ACC112 (cell line): ENCODE measurements at regions not wholly inside any gene's neighbourhood (a gene's known extent, or its start where the extent isn't known, plus 50 kb on each side); places are given as distances from the start of the nearest gene placed in this dataset.

ENCODE experiments used
- H2AFZ ChIP-seq: fragments of 200-600 bp; sonication (generic); one replicate; pipeline ENCODE4 v1.6.0; 2017; ENCODE audit warnings: antibody characterized with exemption, low read length; ENCODE audit not compliant: unreplicated experiment
- H3K27ac ChIP-seq: fragments of 200-600 bp; sonication (generic); 2 replicates; pipeline ENCODE4 v1.5.1; 2014; ENCODE audit warnings: low read depth, mild to moderate bottlenecking, antibody characterized with exemption, low read length, moderate library complexity
- H3K27me3 ChIP-seq: fragments of 200-600 bp; sonication (generic); 2 replicates; pipeline ENCODE4 v1.6.1; 2014; ENCODE audit warnings: mild to moderate bottlenecking, antibody characterized with exemption, low read length, moderate library complexity, mixed read lengths; ENCODE audit not compliant: insufficient read depth
- H3K36me3 ChIP-seq: fragments of 200-600 bp; sonication (generic); 2 replicates; pipeline ENCODE4 v1.6.1; 2016; ENCODE audit warnings: mild to moderate bottlenecking, antibody characterized with exemption, low read length, moderate library complexity, mixed read lengths; ENCODE audit not compliant: insufficient read depth
- H3K4me1 ChIP-seq: fragments of 200-600 bp; sonication (generic); one replicate; pipeline ENCODE4 v1.6.1; 2016; ENCODE audit warnings: low read length, mixed read lengths; ENCODE audit not compliant: insufficient read depth, unreplicated experiment, control insufficient read depth
- H3K4me3 ChIP-seq: fragments of 200-600 bp; sonication (generic); 2 replicates; pipeline ENCODE4 v1.5.1; 2014; ENCODE audit warnings: mild to moderate bottlenecking, low read depth, low read length
- H3K79me2 ChIP-seq: fragments of 200-600 bp; sonication (generic); one replicate; pipeline ENCODE4 v1.6.0; 2016; ENCODE audit warnings: low read length; ENCODE audit not compliant: control insufficient read depth, unreplicated experiment, insufficient read depth

DNA sequence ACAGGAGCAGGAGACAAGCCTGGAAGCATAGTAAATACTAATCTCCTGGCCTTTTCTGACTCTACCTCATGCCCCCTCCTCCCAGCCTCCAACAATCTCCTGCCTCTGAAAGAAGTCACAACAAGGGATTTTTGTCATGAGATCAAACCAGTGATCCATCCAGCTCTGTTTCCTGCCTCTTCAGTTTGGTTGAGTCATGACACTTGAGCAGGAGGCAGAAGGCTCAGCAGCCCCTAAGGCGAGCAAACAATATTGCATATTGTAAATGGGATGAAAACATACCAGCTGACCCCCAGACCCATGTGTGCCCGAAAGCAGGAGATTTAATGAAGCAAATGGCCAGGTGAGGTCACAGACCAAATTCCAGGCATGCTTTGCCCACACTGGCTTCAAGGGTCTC lies 272.8 kb downstream of the GAS1 start:
- no peak overlapping the region for H3K27ac ChIP-seq
- H2AFZ ChIP-seq = no peak overlapping the region
- H3K4me3 ChIP-seq = no peak overlapping the region
- no peaks in the 10 kb centered on the region for H3K4me1 ChIP-seq
- no peaks in the 10 kb centered on the region for H3K79me2 ChIP-seq
- peaks cover 24% of the 10 kb centered on the region for H3K27me3 ChIP-seq
- H3K36me3 ChIP-seq = no peaks in the 10 kb centered on the region

DNA sequence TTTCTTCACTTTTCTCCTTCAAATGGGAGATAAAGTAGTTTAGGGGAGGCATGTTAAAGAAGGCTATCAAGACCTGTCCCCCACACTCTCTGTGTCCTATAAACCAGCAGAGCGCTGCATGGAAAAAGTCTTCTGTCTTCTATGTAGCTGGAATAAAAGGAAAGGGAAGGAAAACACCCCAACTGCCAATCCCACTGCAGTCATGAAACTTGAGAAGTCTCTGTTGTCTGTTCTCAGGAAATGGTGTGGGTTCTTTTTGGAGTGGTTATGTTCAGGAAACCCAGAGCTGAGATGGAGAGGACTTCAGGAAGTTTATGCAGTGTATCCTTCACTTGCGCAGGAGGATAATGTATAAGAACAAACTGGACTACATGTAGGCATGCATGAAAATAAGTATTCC lies 274.3 kb downstream of the GAS1 start:
- Histone ChIP-seq H2AFZ (no peak overlapping the region), H3K36me3 (no peaks in the 10 kb centered on the region), H3K79me2 (no peaks in the 10 kb centered on the region), H3K4me1 (peaks cover 2% of the 10 kb centered on the region), H3K27me3 (peaks cover 24% of the 10 kb centered on the region), H3K4me3 (no peak overlapping the region), H3K27ac (no peak overlapping the region)

DNA sequence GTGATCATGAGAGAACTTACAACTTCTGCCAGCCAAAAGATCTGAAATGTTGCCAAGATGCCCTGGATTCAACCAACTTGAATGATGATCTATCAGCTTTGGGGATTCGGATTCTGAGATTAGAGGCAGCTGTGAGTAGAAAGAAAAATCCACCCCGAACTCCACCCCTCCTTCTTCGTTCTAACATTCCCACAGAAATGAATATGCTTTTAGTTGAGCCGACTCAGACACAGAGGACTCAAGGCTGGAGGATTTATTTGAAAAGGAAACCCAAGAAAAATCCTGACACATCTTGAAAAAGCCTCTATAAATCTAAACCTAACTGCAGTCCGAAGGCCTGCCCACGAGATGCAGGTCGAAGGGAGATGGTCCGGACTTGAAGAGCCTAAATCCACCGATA lies 275.0 kb downstream of the GAS1 start:
- H3K4me1 ChIP-seq = peaks cover 8% of the 10 kb centered on the region
- H3K36me3 ChIP-seq = no peaks in the 10 kb centered on the region
- H2AFZ ChIP-seq = no peak overlapping the region
- H3K27ac ChIP-seq = no peak overlapping the region
- H3K79me2 ChIP-seq = no peaks in the 10 kb centered on the region
- peaks cover 24% of the 10 kb centered on the region for H3K27me3 ChIP-seq
- H3K4me3 ChIP-seq = no peak overlapping the region

GRCh38 chr9:86671018-86671417 lies 276.3 kb downstream of the GAS1 start:
- Histone ChIP-seq H2AFZ (no peak overlapping the region), H3K27me3 (peaks cover 24% of the 10 kb centered on the region), H3K4me3 (no peak overlapping the region), H3K27ac (no peak overlapping the region), H3K4me1 (peaks cover 8% of the 10 kb centered on the region), H3K79me2 (no peaks in the 10 kb centered on the region), H3K36me3 (no peaks in the 10 kb centered on the region)

GRCh38 chr9:86670536-86670935 lies 276.8 kb downstream of the GAS1 start:
- Histone ChIP-seq H2AFZ (no peak overlapping the region), H3K4me1 (peaks cover 8% of the 10 kb centered on the region), H3K4me3 (no peak overlapping the region), H3K27me3 (peaks cover 24% of the 10 kb centered on the region), H3K36me3 (no peaks in the 10 kb centered on the region), H3K27ac (no peak overlapping the region), H3K79me2 (no peaks in the 10 kb centered on the region)

GRCh38 chr9:86670076-86670475 lies 277.2 kb downstream of the GAS1 start:
- H3K36me3 ChIP-seq = no peaks in the 10 kb centered on the region
- H3K79me2 ChIP-seq = no peaks in the 10 kb centered on the region
- peaks cover 24% of the 10 kb centered on the region for H3K27me3 ChIP-seq

GRCh38 chr9:86669422-86669821 lies 277.9 kb downstream of the GAS1 start:
- Histone ChIP-seq H3K27me3 (peaks cover 24% of the 10 kb centered on the region), H3K27ac (no peak overlapping the region), H3K4me1 (peaks cover 8% of the 10 kb centered on the region), H3K36me3 (no peaks in the 10 kb centered on the region), H3K79me2 (no peaks in the 10 kb centered on the region), H2AFZ (no peak overlapping the region), H3K4me3 (no peak overlapping the region)

More at GRCh38 chr9:86670076-86670475, 277.2 kb downstream of the GAS1 start:
- Histone ChIP-seq H3K27ac (no peak overlapping the region), H2AFZ (no peak overlapping the region), H3K4me3 (no peak overlapping the region), H3K4me1 (peaks cover 8% of the 10 kb centered on the region)

DNA sequence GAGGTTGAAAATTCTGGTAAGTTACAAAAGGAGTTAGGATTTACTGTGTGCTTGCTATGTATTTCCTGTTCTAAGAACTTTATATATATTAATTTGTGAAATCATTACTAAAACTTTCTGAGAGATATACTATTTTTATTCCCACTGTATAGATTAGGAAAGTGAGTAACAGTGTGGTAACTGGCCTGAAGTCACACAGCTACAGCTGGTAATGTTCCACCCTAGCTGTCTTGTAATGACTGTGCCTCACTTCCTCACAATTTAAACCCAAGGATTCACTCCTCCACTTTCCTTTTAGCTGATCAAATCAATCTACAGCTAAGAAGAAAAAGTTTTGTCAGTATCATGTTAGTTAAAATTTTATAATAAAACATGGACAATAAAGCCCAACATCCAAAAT lies 278.8 kb downstream of the GAS1 start:
- peaks cover 8% of the 10 kb centered on the region for H3K4me1 ChIP-seq
- H3K27me3 ChIP-seq = peaks cover 18% of the 10 kb centered on the region
- H3K36me3 ChIP-seq = no peaks in the 10 kb centered on the region
- H3K79me2 ChIP-seq = no peaks in the 10 kb centered on the region
- H3K27ac ChIP-seq = no peak overlapping the region
- no peak overlapping the region for H3K4me3 ChIP-seq
- H2AFZ ChIP-seq = no peak overlapping the region

GRCh38 chr9:86667307-86667706 lies 280.0 kb downstream of the GAS1 start:
- Histone ChIP-seq H3K4me3 (no peak overlapping the region), H3K36me3 (no peaks in the 10 kb centered on the region), H2AFZ (no peak overlapping the region), H3K4me1 (peaks cover 8% of the 10 kb centered on the region), H3K79me2 (no peaks in the 10 kb centered on the region), H3K27ac (no peak overlapping the region), H3K27me3 (peaks cover 12% of the 10 kb centered on the region)

GRCh38 chr9:86665416-86665815 lies 281.9 kb downstream of the GAS1 start:
- Histone ChIP-seq H2AFZ (no peak overlapping the region), H3K27me3 (peaks cover 6% of the 10 kb centered on the region; the same call in 1 of the 2 replicates), H3K79me2 (no peaks in the 10 kb centered on the region), H3K4me3 (no peak overlapping the region), H3K4me1 (peaks cover 8% of the 10 kb centered on the region), H3K27ac (no peak overlapping the region), H3K36me3 (no peaks in the 10 kb centered on the region)

- no peak overlapping the region for H3K4me3 ChIP-seq
- H3K27me3 ChIP-seq = peaks cover 9% of the 10 kb centered on the region; the same call in 1 of the 2 replicates
- H3K36me3 ChIP-seq = no peaks in the 10 kb centered on the region
- no peak overlapping the region for H2AFZ ChIP-seq
- H3K27ac ChIP-seq = no peak overlapping the region
- peaks cover 14% of the 10 kb centered on the region for H3K4me1 ChIP-seq
- no peaks in the 10 kb centered on the region for H3K79me2 ChIP-seq
Measured at GRCh38 chr9:86664603-86665002, 282.7 kb downstream of the GAS1 start.
